ENCODE measurements at regions not wholly inside any gene's neighbourhood (a gene's known extent, or its start where the extent isn't known, plus 50 kb on each side); places are given as distances from the start of the nearest gene placed in this dataset.

- Histone ChIP-seq H3K9me3 (ENCODE audit: control insufficient read depth, low read depth, low read length) (no peaks in the 10 kb centered on the region), H3K9ac (ENCODE audit: control insufficient read depth, extremely low read depth, insufficient read depth, low read length) (no peak overlapping the region), H3K4me2 (ENCODE audit: control insufficient read depth, extremely low read depth, insufficient read depth, low read depth, low read length) (no peak overlapping the region), H3K27ac (ENCODE audit: control insufficient read depth, insufficient read depth, low read length) (no peak overlapping the region), H4K20me1 (ENCODE audit: control insufficient read depth, extremely low read depth, insufficient read depth, low read length) (no peaks in the 10 kb centered on the region), H2AFZ (ENCODE audit: control insufficient read depth, low read length) (no peak overlapping the region), H3K4me1 (ENCODE audit: control insufficient read depth, extremely low read depth, insufficient read depth, low read length) (peaks cover 5% of the 10 kb centered on the region), H3K9me1 (ENCODE audit: control insufficient read depth, extremely low read depth, insufficient read depth, low read length) (no peaks in the 10 kb centered on the region), H3K27me3 (ENCODE audit: control insufficient read depth, extremely low read depth, insufficient read depth, low read length) (no peaks in the 10 kb centered on the region), H3K36me3 (ENCODE audit: control insufficient read depth in 2 of 2, extremely low read depth in 1 of 2, insufficient read depth in 2 of 2, low read length in 2 of 2) (no peaks in the 10 kb centered on the region), H3K4me3 (ENCODE audit: control insufficient read depth in 2 of 3, extremely low read depth in 1 of 3, insufficient read depth in 2 of 3, low read depth in 1 of 3, low read length in 3 of 3) (no peak overlapping the region), H3K79me2 (ENCODE audit: control insufficient read depth, insufficient read depth, low read length) (no peaks in the 10 kb centered on the region)
- TF ChIP-seq EZH2 (IDR thresholded peaks at IDR 0.05; ENCODE audit: low read length), result no peak
- TF ChIP-seq, protein P1, sequence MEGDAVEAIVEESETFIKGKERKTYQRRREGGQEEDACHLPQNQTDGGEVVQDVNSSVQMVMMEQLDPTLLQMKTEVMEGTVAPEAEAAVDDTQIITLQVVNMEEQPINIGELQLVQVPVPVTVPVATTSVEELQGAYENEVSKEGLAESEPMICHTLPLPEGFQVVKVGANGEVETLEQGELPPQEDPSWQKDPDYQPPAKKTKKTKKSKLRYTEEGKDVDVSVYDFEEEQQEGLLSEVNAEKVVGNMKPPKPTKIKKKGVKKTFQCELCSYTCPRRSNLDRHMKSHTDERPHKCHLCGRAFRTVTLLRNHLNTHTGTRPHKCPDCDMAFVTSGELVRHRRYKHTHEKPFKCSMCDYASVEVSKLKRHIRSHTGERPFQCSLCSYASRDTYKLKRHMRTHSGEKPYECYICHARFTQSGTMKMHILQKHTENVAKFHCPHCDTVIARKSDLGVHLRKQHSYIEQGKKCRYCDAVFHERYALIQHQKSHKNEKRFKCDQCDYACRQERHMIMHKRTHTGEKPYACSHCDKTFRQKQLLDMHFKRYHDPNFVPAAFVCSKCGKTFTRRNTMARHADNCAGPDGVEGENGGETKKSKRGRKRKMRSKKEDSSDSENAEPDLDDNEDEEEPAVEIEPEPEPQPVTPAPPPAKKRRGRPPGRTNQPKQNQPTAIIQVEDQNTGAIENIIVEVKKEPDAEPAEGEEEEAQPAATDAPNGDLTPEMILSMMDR (optimal IDR thresholded peaks at IDR 0.05 in 1 of 3, IDR thresholded peaks at IDR 0.05 in 1 of 3, conservative IDR thresholded peaks at IDR 0.05 in 1 of 3; ENCODE audit: extremely low read depth in 1 of 3, insufficient read depth in 2 of 3, low read length in 3 of 3), result no peak
- FAIRE-seq (no peak), DNase-seq (ENCODE audit: low read depth, low spot score) (no peak)
- dilution Hi-C loops (cut with MboI; ENCODE audit: extremely low pct_ligation_motif_present, low sequenced_read_pairs), result no loop called here
These were observed 234.3 kb downstream of the ABCC12 start for GRCh38 chr16:47921535-47921934.

DNA sequence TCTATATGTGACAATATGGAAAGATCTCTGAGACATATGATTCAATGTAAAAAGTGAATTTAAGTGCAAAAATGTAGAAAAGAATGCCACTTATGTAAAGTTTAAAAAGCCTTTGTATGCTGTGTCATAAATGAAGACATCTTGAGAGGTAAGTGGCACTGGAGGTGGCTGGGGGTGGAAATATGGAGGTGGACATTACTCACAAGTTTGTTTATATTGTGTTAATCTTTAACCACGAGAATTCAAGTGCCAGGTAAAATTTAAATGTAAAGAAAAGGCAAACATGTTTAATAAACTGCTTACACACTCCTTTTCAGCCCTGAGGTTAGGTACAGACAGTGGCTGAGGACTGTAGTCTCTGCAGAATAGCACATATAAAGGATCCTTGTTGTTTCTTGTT is 235.1 kb downstream of the ABCC12 start:
- DNase-seq (ENCODE audit: low read depth, low spot score), result no peak
- dilution Hi-C loops (cut with MboI; ENCODE audit: extremely low pct_ligation_motif_present, low sequenced_read_pairs), result no loop called here
- TF ChIP-seq, protein P1 (optimal IDR thresholded peaks at IDR 0.05 in 1 of 3, IDR thresholded peaks at IDR 0.05 in 1 of 3, conservative IDR thresholded peaks at IDR 0.05 in 1 of 3; ENCODE audit: extremely low read depth in 1 of 3, insufficient read depth in 2 of 3, low read length in 3 of 3), result no peak
- TF ChIP-seq EZH2 (IDR thresholded peaks at IDR 0.05; ENCODE audit: low read length), result no peak
- Histone ChIP-seq H3K4me1 (ENCODE audit: control insufficient read depth, extremely low read depth, insufficient read depth, low read length) (peaks cover 4% of the 10 kb centered on the region), H3K27me3 (ENCODE audit: control insufficient read depth, extremely low read depth, insufficient read depth, low read length) (no peaks in the 10 kb centered on the region), H3K9ac (ENCODE audit: control insufficient read depth, extremely low read depth, insufficient read depth, low read length) (no peak overlapping the region), H3K9me3 (ENCODE audit: control insufficient read depth, low read depth, low read length) (no peaks in the 10 kb centered on the region), H3K36me3 (ENCODE audit: control insufficient read depth in 2 of 2, extremely low read depth in 1 of 2, insufficient read depth in 2 of 2, low read length in 2 of 2) (no peaks in the 10 kb centered on the region), H3K9me1 (ENCODE audit: control insufficient read depth, extremely low read depth, insufficient read depth, low read length) (no peaks in the 10 kb centered on the region), H3K27ac (ENCODE audit: control insufficient read depth, insufficient read depth, low read length) (no peak overlapping the region), H3K4me2 (ENCODE audit: control insufficient read depth, extremely low read depth, insufficient read depth, low read depth, low read length) (no peak overlapping the region), H2AFZ (ENCODE audit: control insufficient read depth, low read length) (no peak overlapping the region), H3K79me2 (ENCODE audit: control insufficient read depth, insufficient read depth, low read length) (no peaks in the 10 kb centered on the region), H3K4me3 (ENCODE audit: control insufficient read depth in 2 of 3, extremely low read depth in 1 of 3, insufficient read depth in 2 of 3, low read depth in 1 of 3, low read length in 3 of 3) (no peak overlapping the region), H4K20me1 (ENCODE audit: control insufficient read depth, extremely low read depth, insufficient read depth, low read length) (no peaks in the 10 kb centered on the region)
- FAIRE-seq, result no peak
